Fibroblast of villous mesenchyme (primary cell): ENCODE measurements at regions not wholly inside any gene's neighbourhood (a gene's known extent, or its start where the extent isn't known, plus 50 kb on each side); places are given as distances from the start of the nearest gene placed in this dataset.

Source experiments
- DNase-seq: peaks from one replicate; pipeline ENCODE4 v3.0.0-alpha.2; 2010; ENCODE audit warnings: low read depth
- H3K4me3 ChIP-seq: 2 replicates; pipeline ENCODE4 v1.5.1; 2011; ENCODE audit warnings: low read depth, mild to moderate bottlenecking, low read length
- CTCF ChIP-seq: IDR thresholded peaks from 2 replicates; pipeline ENCODE4 v1.5.1; 2012; ENCODE audit warnings: low read depth, mild to moderate bottlenecking, low read length; ENCODE audit not compliant: insufficient read depth

- H3K4me3 ChIP-seq, result no peak overlapping the region
- DNase-seq, result no peak
- TF ChIP-seq CTCF, result no peak
Observed at GRCh38 chr2:3948191-3948590, 244.8 kb downstream of the DCDC2C start.

DNA sequence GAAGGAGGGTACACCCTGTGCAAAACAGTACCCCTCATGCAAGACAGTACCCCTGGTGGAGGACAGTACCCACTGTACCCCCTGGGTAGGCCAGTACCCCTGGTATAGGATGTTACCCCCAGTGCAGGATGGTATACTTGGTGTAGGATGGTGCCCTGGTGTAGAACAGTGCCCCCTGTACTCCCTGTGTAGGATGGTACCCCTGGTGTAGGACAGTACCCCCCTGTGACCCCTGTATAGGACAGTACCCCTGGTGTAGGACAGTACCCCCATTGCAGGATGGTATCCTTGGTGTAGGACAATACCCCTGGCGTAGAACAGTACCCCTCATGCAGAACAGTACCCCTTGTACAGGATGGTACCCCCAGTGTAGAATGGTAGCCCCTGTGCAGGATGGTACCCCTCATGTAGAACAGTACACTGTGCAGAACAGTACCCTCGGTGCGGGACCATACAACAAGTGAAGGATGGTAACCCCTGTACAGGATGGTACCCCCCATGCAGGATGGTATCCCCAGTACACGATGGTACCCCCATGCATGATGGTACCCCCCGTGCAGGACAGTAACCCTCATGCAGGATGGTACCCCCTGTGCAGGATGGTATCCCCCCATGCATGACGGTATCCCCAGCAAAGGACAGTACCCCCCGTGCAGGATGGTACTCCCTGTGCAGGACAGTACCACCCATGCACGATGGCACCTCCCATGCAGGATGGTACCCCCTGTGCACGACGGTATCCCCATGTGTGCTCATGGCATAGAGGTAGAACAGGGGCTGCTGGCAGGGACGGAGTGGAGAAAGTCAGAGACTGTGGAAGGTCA lies 248.0 kb downstream of the DCDC2C start:
- no peak overlapping the region for H3K4me3 ChIP-seq
- DNase-seq, result no peak
- no peak for TF ChIP-seq CTCF

GRCh38 chr2:3952866-3953516 lies 249.6 kb downstream of the DCDC2C start:
- no peak overlapping the region for H3K4me3 ChIP-seq
- no peak for TF ChIP-seq CTCF
- no peak for DNase-seq

DNA sequence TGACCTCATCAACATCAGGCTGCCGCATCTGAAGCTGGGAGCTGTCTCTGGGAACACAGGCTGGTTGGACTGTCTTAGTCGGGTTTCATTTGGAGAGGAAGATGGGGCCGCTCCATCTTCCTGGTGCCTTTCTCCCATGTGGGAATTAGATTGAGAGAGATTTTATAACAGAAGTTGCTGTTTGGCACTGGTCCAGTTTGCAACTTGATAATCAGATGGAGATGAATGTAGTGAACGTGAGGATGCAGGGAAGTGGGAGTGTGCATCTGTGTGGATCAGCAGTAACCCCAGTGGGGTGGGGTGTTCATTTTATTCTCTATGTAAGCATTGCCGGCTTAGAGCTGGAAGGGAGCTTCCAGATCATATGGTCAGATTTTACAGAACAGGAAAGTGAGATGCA lies 250.9 kb downstream of the DCDC2C start:
- TF ChIP-seq CTCF, result no peak
- H3K4me3 ChIP-seq, result no peak overlapping the region
- no peak for DNase-seq

DNA sequence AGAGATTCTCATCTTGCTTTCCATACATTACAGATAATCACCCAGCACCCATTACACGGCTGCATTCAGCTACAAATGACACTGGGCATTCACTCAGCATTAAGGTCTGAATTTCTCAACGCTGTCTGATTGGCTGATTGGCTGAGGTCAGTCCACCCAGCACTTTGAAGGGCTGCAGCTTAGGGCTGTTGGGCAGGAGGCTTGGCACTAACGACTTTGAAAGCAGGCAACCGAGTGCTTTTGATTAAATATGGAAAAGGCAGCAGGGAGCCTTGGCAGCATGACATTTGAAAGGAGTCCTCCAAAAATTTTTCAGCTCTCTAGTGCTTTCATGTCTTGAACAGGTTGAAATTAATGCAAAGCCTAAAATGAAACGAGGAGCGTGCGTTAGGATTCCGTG lies 253.0 kb downstream of the DCDC2C start:
- TF ChIP-seq CTCF, result no peak
- DNase-seq, result no peak
- H3K4me3 ChIP-seq, result no peak overlapping the region

DNA sequence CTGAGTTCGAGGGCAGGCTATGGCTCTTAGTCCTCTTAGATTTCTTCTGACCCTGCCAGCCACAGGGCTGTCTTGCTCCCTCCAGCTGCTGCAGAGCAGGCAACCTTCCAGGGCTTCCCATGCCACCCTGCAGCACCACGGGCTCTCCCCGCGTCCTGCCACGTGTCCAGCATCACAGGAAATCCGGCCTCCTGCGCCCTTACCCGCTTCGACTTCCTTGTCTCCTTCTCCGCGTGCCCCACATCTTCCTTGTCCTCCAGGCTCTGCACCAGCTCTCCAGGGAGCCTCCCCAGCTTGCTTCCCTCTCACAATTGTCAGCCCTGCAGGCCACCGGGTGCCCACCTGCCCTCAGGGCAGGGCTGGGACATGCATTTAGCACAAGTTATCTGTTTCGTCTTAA lies 253.5 kb downstream of the DCDC2C start:
- no peak overlapping the region for H3K4me3 ChIP-seq
- no peak for TF ChIP-seq CTCF
- no peak for DNase-seq

GRCh38 chr2:3958465-3958864 lies 255.1 kb downstream of the DCDC2C start:
- no peak for DNase-seq
- no peak for TF ChIP-seq CTCF
- no peak overlapping the region for H3K4me3 ChIP-seq
